A172 (cell line): ENCODE measurements at regions not wholly inside any gene's neighbourhood (a gene's known extent, or its start where the extent isn't known, plus 50 kb on each side); places are given as distances from the start of the nearest gene placed in this dataset.
"Not testable (repeated sequence)": the region's sequence is repeated elsewhere in the genome, so short reads cannot be mapped to it uniquely, and the experiment has no call there.

Experiments used
- DNase-seq: peaks from one replicate; pipeline ENCODE4 v3.0.0-alpha.2; 2015; ENCODE audit warnings: low spot score

GRCh38 chr2:179331061-179331460, 66.4 kb upstream of the SESTD1 start:
- no peak for DNase-seq

- no peak for DNase-seq
Observed at GRCh38 chr2:179322289-179322688, 57.7 kb upstream of the SESTD1 start.

GRCh38 chr2:179321034-179321433, 56.4 kb upstream of the SESTD1 start:
- not testable (repeated sequence) for DNase-seq

- DNase-seq, result not testable (repeated sequence)
Observed at GRCh38 chr2:179314729-179315128, 50.1 kb upstream of the SESTD1 start.
